Spleen (tissue), 7 donors: ENCODE measurements at regions not wholly inside any gene's neighbourhood (a gene's known extent, or its start where the extent isn't known, plus 50 kb on each side); places are given as distances from the start of the nearest gene placed in this dataset.

Experiments used
- CTCF ChIP-seq, 11 experiments: fragments of 200-600 bp in 7 of 11; fragments of 450-650 bp in 4 of 11; sonication (generic) in 4 of 11; IDR thresholded peaks in 8 of 11; conservative IDR thresholded peaks in 3 of 11; 1 replicate in 7 of 11; 2 replicates in 4 of 11; pipeline versions ENCODE4 v1.4.0 to v1.8.0; 2016 to 2021; ENCODE audit warnings: antibody characterized with exemption in 11 of 11, inconsistent platforms in 4 of 11, mild to moderate bottlenecking in 1 of 11
- POLR2A ChIP-seq, 3 donors: fragments of 450-650 bp; IDR thresholded peaks; one replicate each; pipeline ENCODE4 v1.5.1; 2017; ENCODE audit warnings: antibody characterized with exemption in 3 of 3, mild to moderate bottlenecking in 1 of 3
- donor health status: DM: no; HTN: no; CAD: no; lungs with moderate emphysema.
- donor health status: DM: no; HTN: no; CAD: no.
- donor health status: DM: no; HTN: no; CAD: no.

- TF ChIP-seq CTCF (IDR thresholded peaks at IDR 0.05 in 8 of 11, conservative IDR thresholded peaks at IDR 0.05 in 3 of 11) (no peak), POLR2A (IDR thresholded peaks at IDR 0.05) (no peak)
These were observed 488.2 kb upstream of the PTBP2 start for GRCh38 chr1:96233422-96233821.
